HG03196 (cell line): ENCODE measurements at regions not wholly inside any gene's neighbourhood (a gene's known extent, or its start where the extent isn't known, plus 50 kb on each side); places are given as distances from the start of the nearest gene placed in this dataset.
"Not testable (repeated sequence)": the region's sequence is repeated elsewhere in the genome, so short reads cannot be mapped to it uniquely, and the experiment has no call there.

Experiments
- ATAC-seq: cut with Tn5 transposase; IDR thresholded peaks from one replicate; pipeline ENCODE4 v1.9.1; 2021; ENCODE audit not compliant: unreplicated experiment

DNA sequence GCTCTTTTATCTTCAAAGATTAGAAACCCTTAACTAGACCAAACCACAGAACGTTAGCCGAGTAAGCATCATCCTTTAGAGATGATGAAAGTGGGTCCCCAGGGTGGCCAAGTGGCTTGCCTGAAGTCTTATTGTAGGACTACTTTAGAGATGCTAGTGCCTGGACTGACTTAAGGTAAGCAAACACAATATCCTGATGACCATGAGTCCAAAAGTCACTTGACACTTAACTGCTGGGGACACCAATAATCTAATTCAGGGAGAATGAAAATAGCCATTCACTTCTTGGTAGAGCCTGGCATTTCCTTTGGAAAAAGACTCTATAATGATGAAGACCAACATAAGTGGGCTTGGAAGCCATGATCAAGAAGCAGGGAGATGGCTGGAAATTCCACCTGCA lies 225.3 kb upstream of the IRF2BP2 start:
- ATAC-seq = no peak

DNA sequence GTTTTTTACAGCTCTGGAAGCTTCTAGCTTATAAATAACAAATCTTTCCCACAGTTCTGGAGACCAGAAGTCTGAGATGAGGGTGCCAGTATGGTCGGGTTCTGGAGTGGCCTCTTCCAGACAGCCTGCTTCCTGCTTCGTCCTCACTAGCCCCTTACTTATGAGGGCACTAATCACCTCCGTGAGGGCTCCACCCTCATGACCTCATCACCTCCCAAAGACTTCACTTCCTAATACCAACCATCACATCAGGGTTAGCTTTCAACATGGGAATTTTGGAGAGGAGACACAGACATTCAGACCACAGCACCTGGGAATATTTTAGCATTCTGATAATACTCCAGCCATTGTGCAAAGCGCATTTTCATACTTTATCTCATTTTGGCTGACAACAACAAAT lies 223.7 kb upstream of the IRF2BP2 start:
- no peak for ATAC-seq

DNA sequence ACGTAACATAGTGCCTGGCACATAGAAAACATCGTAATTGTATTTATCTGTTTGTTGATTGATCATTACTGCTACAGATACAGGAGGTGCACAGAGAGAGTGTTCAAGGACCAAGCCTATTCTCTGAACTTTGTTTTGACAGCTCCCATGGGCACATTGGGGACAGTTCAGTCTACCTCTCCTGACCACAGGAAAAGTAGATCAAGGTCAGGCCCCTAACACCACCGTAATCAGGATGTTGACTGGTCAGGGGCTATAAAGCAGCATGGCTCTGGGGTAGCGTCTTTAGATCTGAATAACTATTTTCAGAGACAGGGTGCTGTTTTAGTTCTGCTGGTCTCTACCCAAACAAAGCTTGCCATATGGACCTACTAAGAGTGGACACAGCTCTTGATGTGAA lies 223.1 kb upstream of the IRF2BP2 start:
- no peak for ATAC-seq

DNA sequence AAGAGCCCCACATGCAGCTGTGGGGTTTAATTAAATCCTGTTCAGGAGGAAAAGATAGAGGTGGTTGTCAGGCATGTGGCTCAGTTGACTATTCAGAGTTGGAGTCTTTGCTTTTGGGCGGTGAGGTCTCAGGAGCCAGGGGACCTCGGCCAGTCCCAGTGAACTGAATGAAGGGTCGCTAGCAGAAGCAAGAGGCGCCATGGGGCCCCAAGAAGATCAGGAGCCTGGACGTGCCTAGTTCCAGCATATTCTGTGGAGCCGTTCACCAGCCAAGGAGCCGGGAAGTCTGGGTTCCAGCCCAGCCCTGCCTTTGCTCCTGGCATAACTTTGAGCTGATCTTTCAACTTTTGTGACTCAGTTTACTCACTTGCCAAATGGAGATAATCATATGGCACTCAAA lies 217.7 kb upstream of the IRF2BP2 start:
- no peak for ATAC-seq

DNA sequence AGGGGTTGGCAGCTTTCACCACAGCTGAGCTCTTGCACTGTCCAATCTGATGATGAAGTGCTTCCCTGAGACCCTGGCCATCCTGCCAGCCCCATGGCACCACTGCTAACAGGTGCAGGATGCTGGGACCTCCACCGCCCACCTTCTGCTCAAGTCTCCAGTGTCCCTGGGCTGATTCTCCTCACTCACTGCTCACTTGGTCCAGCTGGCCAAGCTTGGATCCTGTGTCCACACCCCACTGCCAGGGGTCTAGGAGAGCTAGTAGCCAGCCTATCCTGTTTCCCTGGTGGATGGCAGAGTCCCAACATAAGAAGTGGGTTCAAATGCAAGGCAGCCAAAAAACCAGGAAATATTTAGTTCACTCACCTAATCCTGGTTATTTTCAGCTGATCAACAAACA lies 217.2 kb upstream of the IRF2BP2 start:
- ATAC-seq = no peak

DNA sequence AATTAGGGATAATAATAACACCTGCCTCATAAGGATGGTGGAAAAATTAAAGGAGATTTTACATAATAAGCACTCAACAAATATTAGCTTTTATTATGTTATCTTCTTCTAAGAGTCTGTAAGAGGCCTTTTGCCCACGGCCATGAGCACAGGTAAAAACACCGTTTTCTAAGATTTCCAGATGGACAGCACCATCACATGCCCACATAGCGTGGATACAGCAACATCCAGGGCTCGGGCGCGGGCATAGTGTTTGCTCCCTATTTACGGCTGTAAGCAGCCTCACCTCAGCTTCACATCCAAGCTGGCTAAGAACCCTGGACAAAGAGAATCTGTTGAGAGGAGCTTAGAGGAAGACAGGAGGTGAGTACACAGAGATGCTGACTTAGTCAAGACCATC lies 216.4 kb upstream of the IRF2BP2 start:
- ATAC-seq = no peak

DNA sequence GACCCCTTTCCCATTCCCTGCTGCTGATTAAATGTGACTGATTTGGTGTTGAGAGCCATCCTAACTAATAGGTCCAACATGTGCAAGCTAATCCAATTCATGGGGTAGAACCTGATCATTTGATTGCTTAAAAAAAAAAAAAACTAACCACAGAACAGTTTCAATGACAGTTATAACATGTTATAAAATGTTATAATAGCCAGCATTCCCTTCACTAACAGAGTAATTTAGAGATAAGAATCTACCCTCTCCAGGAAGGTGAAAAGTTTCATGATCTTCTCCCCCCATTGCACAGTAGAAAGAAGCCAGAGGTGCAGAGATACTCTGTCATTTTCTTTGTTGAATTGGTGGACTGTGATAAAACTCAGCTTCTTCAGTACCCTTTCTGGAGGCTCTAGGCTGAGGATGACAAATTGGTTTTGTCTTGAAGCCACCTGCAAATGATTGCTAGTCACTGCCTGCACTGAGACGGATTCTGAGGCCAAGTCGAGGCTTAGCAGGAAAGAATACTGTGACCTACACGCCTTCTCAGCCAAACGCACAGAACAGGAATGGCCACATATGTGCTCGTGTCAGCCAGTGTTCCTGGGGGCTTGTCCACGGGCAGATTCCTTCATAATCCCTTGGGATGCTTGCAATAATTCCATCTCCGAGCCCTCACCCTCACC lies 215.7 kb upstream of the IRF2BP2 start:
- ATAC-seq = no peak

DNA sequence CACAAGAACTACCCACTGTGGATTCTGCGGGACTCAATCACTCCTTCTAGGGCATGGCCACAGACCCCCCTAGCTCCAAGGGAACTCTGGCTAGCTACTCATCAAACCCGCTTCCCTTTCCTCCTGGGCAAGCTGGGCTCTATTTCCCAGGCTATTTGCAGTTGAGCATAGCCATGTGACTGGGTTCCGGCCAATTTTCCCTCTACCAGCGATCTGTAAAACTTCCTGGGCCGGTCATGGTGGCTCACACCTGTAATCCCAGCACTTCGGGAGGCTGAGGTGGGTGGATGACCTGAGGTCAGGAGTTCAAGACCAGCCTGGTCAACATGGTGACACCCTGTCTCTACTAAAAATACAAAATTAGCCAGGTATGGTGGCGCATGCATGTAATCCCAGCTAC lies 214.9 kb upstream of the IRF2BP2 start:
- ATAC-seq = not testable (repeated sequence)

DNA sequence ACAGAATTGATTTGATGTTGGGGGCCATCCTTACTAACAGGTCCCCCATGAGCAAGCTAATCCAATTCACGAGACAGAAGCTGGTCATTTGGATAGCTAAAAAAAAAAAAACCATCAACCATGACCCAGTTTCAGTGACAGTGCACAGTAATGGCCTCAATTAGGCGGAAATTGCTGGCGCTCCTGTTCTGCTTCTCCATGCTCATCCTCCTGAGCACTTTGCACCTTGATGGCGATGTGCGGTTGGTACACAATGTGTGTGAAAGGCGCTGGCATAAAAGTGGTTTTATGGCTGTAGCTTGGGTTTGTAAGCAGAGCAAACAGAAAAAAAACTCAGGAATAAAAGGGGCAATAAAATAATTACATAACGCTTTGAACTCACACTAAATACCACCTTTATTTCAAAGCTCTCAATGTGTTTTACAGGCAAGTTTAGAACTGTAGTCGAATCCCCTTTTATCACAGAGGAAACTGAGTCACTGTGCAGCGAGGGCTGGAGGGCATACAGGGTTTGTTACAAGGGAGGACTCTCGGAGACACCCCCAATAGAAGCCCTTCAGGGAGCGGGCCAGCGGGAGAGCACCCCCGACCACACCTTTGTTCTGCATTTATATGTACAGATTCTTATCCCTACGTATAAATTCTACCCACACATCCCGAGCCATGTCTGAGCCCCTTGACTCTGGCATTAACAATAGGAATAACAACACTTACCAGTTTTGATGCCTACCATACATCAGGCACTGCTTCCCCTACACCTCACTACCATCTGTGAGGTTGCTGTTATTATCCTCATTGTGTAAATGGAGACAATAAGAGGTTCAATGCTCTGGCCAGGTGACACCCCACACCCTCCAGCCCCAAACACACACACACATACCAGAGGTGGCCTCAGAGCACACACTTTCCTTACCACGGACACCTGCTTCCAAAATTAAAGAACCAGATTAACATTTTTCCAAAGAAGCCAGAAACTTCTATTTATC lies 213.5 kb upstream of the IRF2BP2 start:
- ATAC-seq = no peak

DNA sequence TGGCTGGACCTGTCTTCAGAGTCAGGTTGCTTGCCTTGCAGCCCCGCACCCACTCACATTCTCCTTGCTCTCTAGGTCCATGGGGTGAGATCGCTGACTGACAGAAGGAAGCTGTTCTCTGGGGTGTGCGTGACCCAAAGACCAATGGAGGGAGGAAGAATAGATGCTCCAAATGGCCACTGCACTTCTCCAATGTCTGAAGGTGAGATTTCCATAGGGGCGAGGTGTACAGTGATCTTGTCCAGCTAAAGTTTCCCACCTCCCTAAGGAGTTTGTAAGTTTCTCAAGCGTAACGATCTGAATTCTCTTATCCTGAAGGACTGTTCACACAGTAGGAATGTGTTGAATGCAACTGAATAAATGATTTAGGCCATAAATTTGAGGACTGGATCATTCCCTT lies 211.9 kb upstream of the IRF2BP2 start:
- no peak for ATAC-seq

DNA sequence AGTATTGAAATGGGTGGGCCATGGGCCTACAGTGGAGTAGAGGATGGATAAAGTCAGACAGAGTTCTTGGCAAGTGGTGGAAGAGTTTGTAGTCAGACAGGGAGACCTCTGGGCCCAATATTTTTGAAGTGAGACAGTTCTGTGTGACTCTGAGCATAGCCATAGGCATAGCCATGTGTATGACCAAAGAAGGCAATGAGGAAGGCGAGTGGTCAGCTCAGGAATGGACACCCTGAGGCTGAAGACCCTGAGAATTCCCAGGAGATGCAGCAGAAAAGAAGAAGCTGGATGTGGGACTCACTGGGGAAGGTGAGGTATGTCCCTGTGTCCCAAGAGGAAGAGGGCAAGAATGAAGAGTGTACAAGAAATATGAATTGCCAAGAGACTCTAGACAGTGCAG lies 210.6 kb upstream of the IRF2BP2 start:
- ATAC-seq = no peak

DNA sequence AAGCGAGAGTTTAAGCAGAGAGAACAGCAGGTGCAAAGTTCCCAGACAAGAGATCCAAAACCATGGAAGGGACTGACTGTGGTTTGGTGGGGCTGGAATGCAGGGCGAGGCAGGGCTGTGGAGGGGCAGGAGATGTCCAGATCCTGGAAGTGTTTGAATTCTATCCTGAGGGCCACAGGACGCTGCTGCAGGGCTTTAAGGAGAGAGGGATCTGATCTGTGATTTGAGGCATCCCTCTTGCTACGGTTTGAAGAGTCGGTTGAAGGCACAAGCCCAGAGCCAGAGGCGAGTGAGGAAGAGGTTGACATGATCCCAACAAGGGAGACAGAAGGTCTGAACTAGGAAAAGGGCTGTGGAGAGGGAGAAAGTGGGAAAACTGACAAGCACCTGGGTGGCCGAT lies 209.9 kb upstream of the IRF2BP2 start:
- ATAC-seq = not testable (repeated sequence)

DNA sequence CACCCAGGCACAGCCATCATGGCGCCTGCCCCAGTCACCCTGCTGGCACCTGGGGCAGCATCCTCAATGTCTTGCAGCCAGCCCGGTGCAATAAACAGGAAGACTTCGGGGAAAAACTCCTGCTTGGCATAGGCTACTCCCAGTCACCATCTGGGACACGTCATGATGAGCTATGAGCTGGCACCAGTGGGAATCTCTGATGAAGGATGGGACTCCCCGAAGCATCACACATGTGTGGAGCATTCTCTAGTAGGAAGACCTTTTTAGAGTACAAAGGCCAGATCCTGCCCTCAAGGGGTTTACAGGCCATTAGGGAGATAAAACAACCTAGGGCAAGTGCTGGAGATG lies 208.0 kb upstream of the IRF2BP2 start:
- ATAC-seq = not testable (repeated sequence)

DNA sequence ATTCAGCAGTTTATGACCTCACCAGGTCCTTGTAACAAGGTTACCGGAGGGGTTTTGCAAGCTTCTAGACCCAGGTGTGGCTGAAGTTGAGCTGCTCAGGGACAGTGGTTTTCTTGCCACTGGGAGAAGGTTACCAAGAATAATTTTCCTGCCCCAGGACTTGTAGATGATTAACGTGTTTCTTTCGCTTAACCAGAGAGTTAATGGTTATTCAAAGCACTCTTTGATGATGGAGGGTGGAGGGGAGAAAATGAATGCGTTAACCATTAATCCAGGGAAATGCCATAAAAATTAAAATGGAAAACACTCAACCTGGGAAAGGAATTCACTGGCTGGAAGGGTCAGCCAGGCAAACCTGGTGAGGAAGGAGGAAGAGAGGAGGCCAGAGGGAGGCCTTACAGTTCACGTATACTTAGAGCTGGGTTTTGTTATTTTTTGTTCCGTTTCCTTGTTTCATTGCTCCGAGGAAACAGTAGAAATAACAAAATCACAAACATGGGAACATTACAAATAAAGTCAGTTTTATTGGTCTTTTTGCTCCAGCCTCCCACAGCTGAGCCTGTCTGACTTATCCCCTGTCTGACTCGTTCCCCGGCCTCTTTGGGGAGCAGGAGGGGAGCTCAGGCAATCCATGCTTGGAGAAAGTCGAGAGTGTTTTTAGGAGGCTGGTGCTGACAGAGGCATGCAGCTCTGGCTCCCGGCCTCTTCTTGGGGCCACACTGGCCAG lies 207.5 kb upstream of the IRF2BP2 start:
- ATAC-seq = not testable (repeated sequence)

DNA sequence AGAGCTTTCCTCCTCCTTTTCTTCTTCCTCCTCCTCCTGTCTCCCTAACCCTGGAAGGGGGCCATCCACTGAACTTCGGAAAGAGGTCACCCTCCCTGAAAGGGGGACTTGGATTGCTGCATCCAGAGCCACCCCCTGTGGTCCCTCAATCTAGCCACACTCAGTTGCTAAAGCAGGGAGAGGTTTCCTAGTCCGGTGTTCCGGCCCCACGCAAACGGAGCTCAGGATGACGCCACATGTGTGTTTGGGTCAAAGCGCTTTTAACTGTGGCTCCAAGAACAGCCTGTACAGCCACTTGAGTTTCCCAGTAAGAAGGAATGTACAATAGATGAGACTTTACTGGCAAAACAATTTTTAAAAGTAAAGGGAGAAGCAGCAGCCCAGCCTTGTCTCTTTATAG lies 206.9 kb upstream of the IRF2BP2 start:
- ATAC-seq = not testable (repeated sequence)

DNA sequence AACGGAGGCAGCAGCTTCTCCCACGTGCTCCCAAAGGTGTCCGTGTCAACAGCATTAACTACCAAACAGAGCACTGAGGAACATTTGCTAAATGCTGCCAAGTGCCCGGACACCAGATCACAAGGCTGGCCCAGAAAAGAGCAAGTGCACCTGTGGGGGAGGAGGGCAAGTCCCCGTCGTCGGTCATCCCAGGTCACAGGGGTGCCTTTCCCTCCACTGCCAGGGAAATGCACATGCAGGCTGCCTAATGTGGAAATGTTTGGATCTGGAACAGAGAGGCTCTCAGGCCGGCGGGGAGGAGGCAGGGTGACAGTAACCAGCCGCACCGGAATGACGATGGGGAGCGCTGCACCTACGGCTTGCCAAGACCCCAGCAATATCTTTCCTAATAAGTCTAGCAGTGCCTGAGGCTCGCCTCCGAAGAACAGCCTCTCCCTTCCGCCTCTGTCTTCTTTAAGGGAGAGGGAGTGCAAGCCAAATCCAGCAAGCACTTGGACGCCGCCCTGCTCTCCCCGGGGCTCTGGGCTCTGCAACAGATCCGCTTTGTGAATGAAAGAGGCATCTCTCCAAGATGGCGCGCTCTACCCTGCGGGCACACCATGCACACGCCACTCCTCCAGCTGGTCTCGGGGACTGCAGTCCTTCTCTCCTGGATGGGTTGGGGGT lies 206.3 kb upstream of the IRF2BP2 start:
- ATAC-seq = not testable (repeated sequence)

DNA sequence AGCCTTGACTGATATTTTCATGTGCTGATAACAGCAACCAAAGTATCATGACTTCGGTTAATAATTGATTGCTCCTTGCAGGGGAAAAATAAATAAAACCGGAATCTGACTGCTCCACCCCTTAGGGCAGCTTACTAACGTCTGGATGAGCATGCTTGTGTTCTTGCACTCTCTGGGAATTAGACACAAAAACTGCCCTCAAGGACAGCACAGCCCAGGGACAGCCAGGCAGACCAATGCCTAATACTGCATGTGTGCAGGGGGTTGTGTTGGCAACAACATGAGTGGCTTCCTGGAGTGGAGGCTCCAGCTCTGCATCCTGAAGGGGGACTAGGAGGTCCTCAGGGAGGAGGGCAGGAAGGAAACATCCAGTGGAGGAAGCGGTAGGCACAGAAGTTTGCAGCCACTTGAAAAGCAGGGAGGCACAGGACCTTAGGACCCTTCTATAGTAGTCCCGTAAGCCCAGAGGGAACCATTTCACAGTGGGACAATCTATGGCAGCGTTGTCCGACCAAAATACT lies 205.4 kb upstream of the IRF2BP2 start:
- ATAC-seq = not testable (repeated sequence)

DNA sequence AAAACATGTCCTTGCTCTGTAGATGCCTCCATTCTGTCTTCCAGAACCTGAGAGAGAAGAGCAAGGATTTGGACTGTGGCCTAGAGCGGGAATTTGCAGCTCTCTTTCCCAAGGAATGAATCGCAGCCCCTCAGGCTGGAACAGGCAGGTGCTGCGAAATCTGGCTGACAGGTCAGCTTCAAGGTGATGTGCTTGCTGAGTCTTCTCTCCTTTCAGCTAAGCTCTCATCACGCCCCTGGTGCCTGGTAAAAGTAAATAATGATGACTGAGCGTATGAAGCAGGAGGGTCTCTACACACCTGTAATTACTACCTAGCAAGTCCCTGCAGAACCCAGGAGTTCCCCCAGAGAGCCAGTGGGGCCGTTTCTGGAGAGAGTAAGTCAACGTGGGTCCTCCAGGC lies 204.3 kb upstream of the IRF2BP2 start:
- not testable (repeated sequence) for ATAC-seq

DNA sequence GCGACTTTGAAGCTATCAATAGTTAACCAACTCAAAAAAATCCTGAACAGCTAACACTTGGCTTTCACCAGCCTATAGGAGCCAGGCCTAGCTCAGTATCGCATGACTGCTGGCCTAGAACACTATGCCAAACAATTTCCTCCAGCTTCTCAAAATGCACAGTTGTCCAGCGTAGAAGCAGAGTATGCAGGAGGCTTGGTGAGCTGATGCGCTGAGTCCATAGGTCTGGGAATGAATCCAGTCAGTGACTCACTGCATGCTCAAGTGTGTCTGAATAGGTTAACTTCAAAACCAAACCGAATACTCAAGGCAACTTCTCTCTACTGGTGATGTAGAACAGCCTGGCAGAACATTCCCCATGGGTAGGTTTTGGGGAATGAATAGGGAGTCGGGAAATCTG lies 201.8 kb upstream of the IRF2BP2 start:
- not testable (repeated sequence) for ATAC-seq

DNA sequence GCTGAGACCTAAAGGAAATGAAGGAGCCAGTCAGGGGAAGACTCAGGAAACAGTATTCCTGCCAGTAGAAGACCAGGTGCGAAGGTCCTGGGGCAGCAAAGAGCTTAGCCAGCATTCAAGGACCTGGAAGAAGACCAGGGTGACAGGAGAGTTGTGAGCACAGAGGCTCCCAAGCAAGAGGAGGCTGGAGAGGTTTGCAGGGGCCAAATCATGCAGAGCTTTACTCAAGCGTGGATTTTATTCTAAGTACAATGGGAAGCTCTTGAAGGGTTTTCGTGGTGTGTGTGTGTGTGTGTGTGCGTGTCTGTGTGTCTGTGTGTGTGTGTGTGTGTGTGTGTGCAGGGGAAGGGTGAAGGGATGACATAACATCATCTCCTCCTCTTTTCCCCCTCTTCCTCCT lies 200.7 kb upstream of the IRF2BP2 start:
- not testable (repeated sequence) for ATAC-seq

DNA sequence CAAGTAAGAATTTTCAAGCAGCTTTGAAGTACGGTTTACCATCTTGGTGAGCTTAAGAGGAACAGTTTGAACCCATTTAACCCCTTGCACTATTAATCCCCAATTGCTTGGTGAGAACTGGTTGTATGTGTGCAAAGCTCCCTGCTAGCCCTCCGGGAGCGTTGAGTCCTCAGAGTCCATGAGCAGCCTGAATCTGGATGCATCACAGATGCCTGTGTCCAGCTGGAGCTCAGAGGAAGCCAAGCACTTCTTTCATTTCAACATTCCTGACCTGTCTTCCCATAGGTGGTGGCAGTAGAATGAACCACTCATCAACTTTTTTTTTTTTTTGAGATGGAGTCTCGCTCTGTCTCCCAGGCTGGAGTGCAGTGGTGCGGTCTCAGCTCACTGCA lies 199.9 kb upstream of the IRF2BP2 start:
- ATAC-seq = not testable (repeated sequence)
